Fibroblast of lung (primary cell): ENCODE measurements at regions not wholly inside any gene's neighbourhood (a gene's known extent, or its start where the extent isn't known, plus 50 kb on each side); places are given as distances from the start of the nearest gene placed in this dataset.

Experiments
- DNase-seq, 2 donors: peaks; one replicate each; pipeline versions ENCODE4 v3.0.0 to v3.0.0-alpha.2; 2010; ENCODE audit warnings: low read depth in 2 of 2
- H2AFZ ChIP-seq: 2 replicates; pipeline ENCODE4 v1.5.1; 2012; ENCODE audit warnings: low read length, control low read depth, inconsistent platforms
- H3K27ac ChIP-seq: 2 replicates; pipeline ENCODE4 v1.5.1; 2011; ENCODE audit warnings: low read length, control low read depth; ENCODE audit not compliant: insufficient read depth
- H3K27me3 ChIP-seq: 2 replicates; pipeline ENCODE4 v1.5.1; 2011; ENCODE audit warnings: mild to moderate bottlenecking, low read length; ENCODE audit not compliant: control insufficient read depth, insufficient read depth
- H3K36me3 ChIP-seq: 2 replicates; pipeline ENCODE4 v1.5.1; 2011; ENCODE audit warnings: low read length; ENCODE audit not compliant: control insufficient read depth, insufficient read depth
- H3K4me1 ChIP-seq: 2 replicates; pipeline ENCODE4 v1.5.1; 2011; ENCODE audit warnings: low read length; ENCODE audit not compliant: control insufficient read depth, insufficient read depth; ENCODE audit errors: extremely low read depth
- H3K4me2 ChIP-seq: 2 replicates; pipeline ENCODE4 v1.5.1; 2011; ENCODE audit warnings: low read length, control low read depth; ENCODE audit not compliant: insufficient read depth; ENCODE audit errors: extremely low read depth
- H3K4me3 ChIP-seq, 4 experiments: fragments of 200-600 bp in 1 of 4; sonication (generic) in 1 of 4; replicated peaks in 1 of 4; 2 replicates each; pipeline ENCODE4 v1.5.1; 2011 to 2016; ENCODE audit warnings: low read length in 4 of 4, low read depth in 3 of 4, mild to moderate bottlenecking in 3 of 4, control low read depth in 2 of 4, inconsistent platforms in 1 of 4, mixed read lengths in 1 of 4; ENCODE audit not compliant: insufficient read depth in 1 of 4; ENCODE audit errors: control extremely low read depth in 1 of 4
- H3K79me2 ChIP-seq: 2 replicates; pipeline ENCODE4 v1.5.1; 2012; ENCODE audit warnings: mild to moderate bottlenecking, low read length, inconsistent platforms; ENCODE audit not compliant: control insufficient read depth, insufficient read depth
- H3K9ac ChIP-seq: 2 replicates; pipeline ENCODE4 v1.5.1; 2011; ENCODE audit warnings: mild to moderate bottlenecking, low read length, control low read depth; ENCODE audit not compliant: insufficient read depth
- H3K9me3 ChIP-seq: 2 replicates; pipeline ENCODE4 v1.5.1; 2012; ENCODE audit warnings: low read depth, low read length; ENCODE audit not compliant: control insufficient read depth, insufficient read depth
- H4K20me1 ChIP-seq: 2 replicates; pipeline ENCODE4 v1.5.1; 2011; ENCODE audit warnings: low read length; ENCODE audit not compliant: control insufficient read depth, insufficient read depth; ENCODE audit errors: extremely low read depth
- CTCF ChIP-seq, 2 donors: IDR thresholded peaks in 1 of 2; conservative IDR thresholded peaks in 1 of 2; 1 replicate in 1 of 2; 2 replicates in 1 of 2; pipeline ENCODE4 v1.5.1; 2011 to 2012; ENCODE audit warnings: low read length in 2 of 2, control low read depth in 1 of 2, inconsistent platforms in 1 of 2, low read depth in 1 of 2, mild to moderate bottlenecking in 1 of 2
- EZH2 ChIP-seq: IDR thresholded peaks from 2 replicates; pipeline ENCODE4 v1.5.1; 2012; ENCODE audit warnings: low read length, control low read depth, mild to moderate bottlenecking; ENCODE audit errors: missing control alignments

- H3K79me2 ChIP-seq: no peaks in the 10 kb centered on the region
- no peaks in the 10 kb centered on the region for H3K4me1 ChIP-seq
- no peaks in the 10 kb centered on the region for H3K36me3 ChIP-seq
- DNase-seq: no peak
- no peaks in the 10 kb centered on the region for H4K20me1 ChIP-seq
- no peaks in the 10 kb centered on the region for H3K27me3 ChIP-seq
- no peak overlapping the region for H3K4me2 ChIP-seq
- no peak overlapping the region for H3K9ac ChIP-seq
- H3K27ac ChIP-seq: no peak overlapping the region
- no peak overlapping the region for H3K4me3 ChIP-seq
- TF ChIP-seq EZH2: no peak
- no peak for TF ChIP-seq CTCF (conservative IDR thresholded peaks at IDR 0.05 in 1 of 2, IDR thresholded peaks at IDR 0.05 in 1 of 2; ENCODE audit: low read depth in 1 of 2, low read length in 2 of 2)
- H2AFZ ChIP-seq: no peak overlapping the region
- no peaks in the 10 kb centered on the region for H3K9me3 ChIP-seq
Measured at GRCh38 chr1:82880506-82880905, 1079.8 kb downstream of the ADGRL2 start.

- no peaks in the 10 kb centered on the region for H3K9me3 ChIP-seq
- H3K27me3 ChIP-seq: no peaks in the 10 kb centered on the region
- TF ChIP-seq EZH2 (no peak), CTCF (conservative IDR thresholded peaks at IDR 0.05 in 1 of 2, IDR thresholded peaks at IDR 0.05 in 1 of 2; ENCODE audit: low read depth in 1 of 2, low read length in 2 of 2) (no peak)
- H3K4me3 ChIP-seq: no peak overlapping the region
- H3K9ac ChIP-seq: no peak overlapping the region
- H3K27ac ChIP-seq: no peak overlapping the region
- H2AFZ ChIP-seq: no peak overlapping the region
- no peaks in the 10 kb centered on the region for H3K36me3 ChIP-seq
- DNase-seq: no peak
- no peaks in the 10 kb centered on the region for H4K20me1 ChIP-seq
- no peaks in the 10 kb centered on the region for H3K79me2 ChIP-seq
- H3K4me2 ChIP-seq: no peak overlapping the region
- no peaks in the 10 kb centered on the region for H3K4me1 ChIP-seq
Measured at GRCh38 chr1:82879701-82880305, 1079.1 kb downstream of the ADGRL2 start.

- Histone ChIP-seq H4K20me1 (no peaks in the 10 kb centered on the region), H3K4me3 (no peak overlapping the region), H3K27ac (no peak overlapping the region), H3K9ac (no peak overlapping the region), H3K79me2 (no peaks in the 10 kb centered on the region), H2AFZ (no peak overlapping the region), H3K9me3 (no peaks in the 10 kb centered on the region), H3K27me3 (no peaks in the 10 kb centered on the region), H3K4me2 (no peak overlapping the region), H3K4me1 (no peaks in the 10 kb centered on the region), H3K36me3 (no peaks in the 10 kb centered on the region)
- no peak for TF ChIP-seq EZH2
- TF ChIP-seq CTCF (conservative IDR thresholded peaks at IDR 0.05 in 1 of 2, IDR thresholded peaks at IDR 0.05 in 1 of 2; ENCODE audit: low read depth in 1 of 2, low read length in 2 of 2): no peak
- no peak for DNase-seq
Measured at GRCh38 chr1:82875170-82875569, 1074.4 kb downstream of the ADGRL2 start.
